H1 (cell line): ENCODE measurements at regions not wholly inside any gene's neighbourhood (a gene's known extent, or its start where the extent isn't known, plus 50 kb on each side); places are given as distances from the start of the nearest gene placed in this dataset.

Experiments used
- CTCF ChIA-PET: fragments of 300-600 bp; sonication (Branson Sonifier 250); formaldehyde crosslinking; loops from one replicate; lab custom pipeline; 2021; ENCODE audit not compliant: partially characterized antibody; lab: Charles Lee
- POLR2A ChIA-PET: fragments of 300-600 bp; sonication (Branson Sonifier 250); formaldehyde crosslinking; loops from one replicate; lab custom pipeline; 2021; ENCODE audit warnings: inconsistent platforms; ENCODE audit not compliant: partially characterized antibody; lab: Charles Lee
- DNase-seq, 2 experiments: peaks; one replicate each; pipeline versions ENCODE4 v3.0.0 to v3.0.0-alpha.2; 2010 to 2022; ENCODE audit warnings: low spot score in 2 of 2, low read depth in 1 of 2, mixed read lengths in 1 of 2
- FAIRE-seq: peaks from 2 replicates; lab custom pipeline; 2011; peaks lifted over from hg19 to GRCh38; lab: Jason Lieb, UNC
- H2AFZ ChIP-seq: 2 replicates; pipeline ENCODE4 v1.8.1; 2012; ENCODE audit warnings: low read length, inconsistent platforms
- H2AK5ac ChIP-seq: 2 replicates; pipeline ENCODE4 v1.6.1; 2013; ENCODE audit warnings: low read depth, low read length
- H2BK120ac ChIP-seq: replicated peaks from 2 replicates; pipeline ENCODE3; 2013; ENCODE audit warnings: low read depth, low read length, inconsistent platforms
- H2BK12ac ChIP-seq: 2 replicates; pipeline ENCODE4 v1.6.1; 2013; ENCODE audit warnings: low read depth, low read length
- H2BK15ac ChIP-seq: 2 replicates; pipeline ENCODE4 v1.6.1; 2013; ENCODE audit warnings: low read length
- H2BK20ac ChIP-seq: 2 replicates; pipeline ENCODE4 v1.6.1; 2013; ENCODE audit warnings: low read length
- H2BK5ac ChIP-seq: 2 replicates; pipeline ENCODE4 v1.6.1; 2013; ENCODE audit warnings: low read depth, low read length
- H3K14ac ChIP-seq: 2 replicates; pipeline ENCODE4 v1.6.1; 2013; ENCODE audit warnings: inconsistent platforms; ENCODE audit not compliant: insufficient read length
- H3K18ac ChIP-seq: 2 replicates; pipeline ENCODE4 v1.6.1; 2013; ENCODE audit warnings: low read length; ENCODE audit errors: extremely low read depth
- H3K23ac ChIP-seq: 2 replicates; pipeline ENCODE4 v1.6.1; 2013; ENCODE audit warnings: inconsistent platforms; ENCODE audit not compliant: insufficient read length
- H3K23me2 ChIP-seq: 2 replicates; pipeline ENCODE4 v1.6.1; 2013; ENCODE audit warnings: low read depth, low read length
- H3K27ac ChIP-seq: 2 replicates; pipeline ENCODE4 v1.6.1; 2011; ENCODE audit warnings: low read depth, low read length, inconsistent platforms
- H3K27me3 ChIP-seq, 4 experiments: replicated peaks in 1 of 4; 1 replicate in 1 of 4; 2 replicates in 3 of 4; pipeline versions ENCODE4 v1.6.1 to v1.8.1; 2011 to 2013; ENCODE audit warnings: low read length in 3 of 4, mild to moderate bottlenecking in 3 of 4, inconsistent platforms in 2 of 4, mixed read lengths in 2 of 4, moderate library complexity in 1 of 4; ENCODE audit not compliant: control insufficient read depth in 3 of 4, insufficient read depth in 3 of 4; ENCODE audit errors: extremely low read depth in 1 of 4
- H3K36me3 ChIP-seq, 4 experiments: 2 replicates each; pipeline versions ENCODE4 v1.6.1 to v1.8.1; 2011 to 2013; ENCODE audit warnings: mild to moderate bottlenecking in 4 of 4, low read length in 3 of 4, moderate library complexity in 2 of 4, control low read depth in 1 of 4, inconsistent platforms in 1 of 4; ENCODE audit not compliant: insufficient read depth in 4 of 4, control insufficient read depth in 2 of 4
- H3K4ac ChIP-seq: replicated peaks from 2 replicates; pipeline ENCODE3; 2013; ENCODE audit warnings: low read length, low read depth, mixed read lengths, inconsistent platforms; ENCODE audit not compliant: insufficient read length
- H3K4me1 ChIP-seq, 4 experiments: replicated peaks in 1 of 4; 1 replicate in 1 of 4; 2 replicates in 3 of 4; pipeline versions ENCODE4 v1.6.1 to v1.8.1; 2011 to 2013; ENCODE audit warnings: low read length in 3 of 4, inconsistent platforms in 2 of 4, mixed read lengths in 1 of 4; ENCODE audit not compliant: insufficient read depth in 4 of 4, control insufficient read depth in 3 of 4
- H3K4me2 ChIP-seq, 2 experiments: 2 replicates each; pipeline versions ENCODE4 v1.6.1 to v1.8.1; 2011 to 2013; ENCODE audit warnings: low read depth in 2 of 2, low read length in 2 of 2, control low read depth in 1 of 2, inconsistent platforms in 1 of 2, mild to moderate bottlenecking in 1 of 2; ENCODE audit not compliant: insufficient read depth in 1 of 2
- H3K4me3 ChIP-seq, 4 experiments: fragments of 200-600, 300-600 bp in 1 of 4; sonication (generic), shearing (Covaris generic), sonication (Bioruptor Twin) in 1 of 4; 2 replicates each; pipeline versions ENCODE4 v1.5.1 to v1.8.1; 2011 to 2016; ENCODE audit warnings: low read length in 4 of 4, low read depth in 3 of 4, control low read depth in 2 of 4, inconsistent platforms in 2 of 4, mild to moderate bottlenecking in 2 of 4, mixed read lengths in 1 of 4, moderate library complexity in 1 of 4; ENCODE audit not compliant: insufficient read depth in 2 of 4; ENCODE audit errors: extremely low read depth in 1 of 4
- H3K56ac ChIP-seq: replicated peaks from 2 replicates; pipeline ENCODE3; 2013; ENCODE audit warnings: low read depth, mild to moderate bottlenecking, mixed read lengths, low read length, inconsistent platforms; ENCODE audit not compliant: insufficient read length
- H3K79me1 ChIP-seq: 2 replicates; pipeline ENCODE4 v1.6.1; 2013; ENCODE audit warnings: low read depth, low read length, control low read depth
- H3K79me2 ChIP-seq, 2 experiments: 2 replicates each; pipeline versions ENCODE4 v1.6.1 to v1.8.1; 2012 to 2013; ENCODE audit warnings: low read length in 2 of 2, mild to moderate bottlenecking in 2 of 2, inconsistent platforms in 1 of 2; ENCODE audit not compliant: insufficient read depth in 2 of 2, control insufficient read depth in 1 of 2
- H3K9ac ChIP-seq, 4 experiments: replicated peaks in 1 of 4; 1 replicate in 1 of 4; 2 replicates in 3 of 4; pipeline versions ENCODE4 v1.6.1 to v1.8.1; 2011 to 2013; ENCODE audit warnings: low read depth in 3 of 4, low read length in 3 of 4, control low read depth in 2 of 4, mild to moderate bottlenecking in 2 of 4, moderate library complexity in 2 of 4, inconsistent platforms in 1 of 4; ENCODE audit errors: extremely low read depth in 1 of 4
- H3K9me3 ChIP-seq, 2 experiments: 2 replicates each; pipeline versions ENCODE4 v1.6.1 to v1.8.1; 2012 to 2013; ENCODE audit warnings: mild to moderate bottlenecking in 2 of 2, moderate library complexity in 2 of 2, control low read depth in 1 of 2, inconsistent platforms in 1 of 2, low read depth in 1 of 2, low read length in 1 of 2, mixed read lengths in 1 of 2; ENCODE audit not compliant: insufficient read depth in 2 of 2
- H4K20me1 ChIP-seq, 2 experiments: replicated peaks in 1 of 2; 2 replicates each; pipeline versions ENCODE3 to v1.8.1; 2011 to 2013; ENCODE audit warnings: inconsistent platforms in 2 of 2, low read length in 2 of 2, mild to moderate bottlenecking in 1 of 2; ENCODE audit not compliant: insufficient read depth in 2 of 2, control insufficient read depth in 1 of 2
- H4K5ac ChIP-seq: 2 replicates; pipeline ENCODE4 v1.6.1; 2013; ENCODE audit warnings: low read length, low read depth, mixed read lengths, inconsistent platforms; ENCODE audit not compliant: insufficient read length
- H4K8ac ChIP-seq: 2 replicates; pipeline ENCODE4 v1.8.0; 2013; ENCODE audit warnings: mild to moderate bottlenecking, moderate library complexity, low read length, inconsistent platforms; ENCODE audit not compliant: insufficient read depth; ENCODE audit errors: extremely low read depth
- H4K91ac ChIP-seq: replicated peaks from 2 replicates; pipeline ENCODE3; 2013; ENCODE audit warnings: low read length, mixed read lengths, inconsistent platforms; ENCODE audit not compliant: insufficient read length
- ATF3 ChIP-seq: IDR thresholded peaks from 2 replicates; pipeline ENCODE4 v1.6.1; 2011; ENCODE audit warnings: low read depth, mild to moderate bottlenecking, low read length; ENCODE audit not compliant: insufficient read depth
- E2F6 ChIP-seq: IDR thresholded peaks from 2 replicates; pipeline ENCODE4 v1.6.1; 2012; ENCODE audit warnings: inconsistent platforms
- JUND ChIP-seq: IDR thresholded peaks from 2 replicates; pipeline ENCODE4 v1.6.1; 2011; ENCODE audit warnings: mild to moderate bottlenecking, improper control_type of control experiment, low read length
- MAX ChIP-seq: IDR thresholded peaks from 2 replicates; pipeline ENCODE4 v1.6.1; 2012; ENCODE audit warnings: inconsistent platforms
- RFX5 ChIP-seq: IDR thresholded peaks from 2 replicates; pipeline ENCODE4 v1.6.1; 2011; ENCODE audit warnings: low read depth, low read length, improper control_type of control experiment, borderline replicate concordance
- SIN3A ChIP-seq, 2 experiments: IDR thresholded peaks in 1 of 2; conservative IDR thresholded peaks in 1 of 2; 2 replicates each; pipeline ENCODE4 v1.6.1; 2011 to 2012; ENCODE audit warnings: low read length in 2 of 2, improper control_type of control experiment in 1 of 2, low read depth in 1 of 2, mild to moderate bottlenecking in 1 of 2
- SIRT6 ChIP-seq: IDR thresholded peaks from one replicate; pipeline ENCODE4 v1.7.1; 2012; ENCODE audit warnings: low read length, inconsistent platforms
- TAF7 ChIP-seq: optimal IDR thresholded peaks from 2 replicates; pipeline ENCODE3; 2011; ENCODE audit warnings: low read depth, mild to moderate bottlenecking, inconsistent platforms, low read length, moderate library complexity, borderline replicate concordance
- YY1 ChIP-seq: IDR thresholded peaks from 2 replicates; pipeline ENCODE4 v1.6.1; 2011; ENCODE audit warnings: low read depth, mild to moderate bottlenecking, low read length
- WGBS, 2 experiments: shearing (Covaris generic) in 1 of 2; methylation state at CpG; one replicate each; pipeline versions ENCODE4 v1.1.6 to v1.1.7; 2013 to 2015; ENCODE audit warnings: low lambda C conversion rate in 2 of 2, mixed read lengths in 2 of 2, inconsistent platforms in 1 of 2, low coverage in 1 of 2, missing lambda C conversion rate in 1 of 2; ENCODE audit not compliant: insufficient replicate concordance in 2 of 2, insufficient coverage in 1 of 2, insufficient read length in 1 of 2; ENCODE audit errors: extremely low coverage in 1 of 2, missing lambda C conversion rate in 1 of 2; 5-methylcytosine and 5-hydroxymethylcytosine counted together

GRCh38 chr10:4265964-4266363, 481.0 kb upstream of the KLF6 start:
- Histone ChIP-seq H3K79me2 (no peaks in the 10 kb centered on the region), H3K79me1 (no peaks in the 10 kb centered on the region), H3K9ac (no peak overlapping the region), H3K18ac (no peak overlapping the region), H4K8ac (no peak overlapping the region), H3K27ac (no peak overlapping the region), H3K4me3 (no peak overlapping the region), H2AFZ (no peak overlapping the region), H3K23ac (no peak overlapping the region), H2BK5ac (no peak overlapping the region), H3K4me1 (no peaks in the 10 kb centered on the region), H4K91ac (no peak overlapping the region), H3K56ac (no peak overlapping the region), H3K4me2 (no peak overlapping the region), H3K36me3 (no peaks in the 10 kb centered on the region), H2BK15ac (no peak overlapping the region), H3K9me3 (peaks cover 7 to 13% of the 10 kb centered on the region in 2 experiments; a peak in 3 of 4 replicates), H3K27me3 (no peaks in the 10 kb centered on the region), H3K23me2 (no peaks in the 10 kb centered on the region), H4K20me1 (no peaks in the 10 kb centered on the region), H2BK12ac (no peak overlapping the region), H3K4ac (no peak overlapping the region), H2BK120ac (no peak overlapping the region), H2AK5ac (no peak overlapping the region), H2BK20ac (no peak overlapping the region), H4K5ac (no peak overlapping the region), H3K14ac (no peak overlapping the region)
- FAIRE-seq (no peak), DNase-seq (no peak)
- CTCF ChIA-PET: interaction anchor here (0.6 to 1.3 kb wide), 4 partner anchors 10 to 445 kb away, joined by 3 to 5 read pairs (median 3); no protein-coding TSS in a partner anchor
- POLR2A ChIA-PET: no interaction called here
- WGBS, 2 experiments: 91% methylated on average over 3 of the region's 3 CpGs; no CpG with 5 or more reads in 1 of the 2 experiments
- TF ChIP-seq SIN3A (conservative IDR thresholded peaks at IDR 0.05 in 1 of 2, IDR thresholded peaks at IDR 0.05 in 1 of 2; ENCODE audit: low read depth in 1 of 2, low read length in 2 of 2) (no peak), ATF3 (no peak), E2F6 (no peak), YY1 (no peak), RFX5 (no peak), MAX (no peak), JUND (no peak), TAF7 (no peak), SIRT6 (no peak)
